ENCODE measurements at regions not wholly inside any gene's neighbourhood (a gene's known extent, or its start where the extent isn't known, plus 50 kb on each side); places are given as distances from the start of the nearest gene placed in this dataset.

DNA sequence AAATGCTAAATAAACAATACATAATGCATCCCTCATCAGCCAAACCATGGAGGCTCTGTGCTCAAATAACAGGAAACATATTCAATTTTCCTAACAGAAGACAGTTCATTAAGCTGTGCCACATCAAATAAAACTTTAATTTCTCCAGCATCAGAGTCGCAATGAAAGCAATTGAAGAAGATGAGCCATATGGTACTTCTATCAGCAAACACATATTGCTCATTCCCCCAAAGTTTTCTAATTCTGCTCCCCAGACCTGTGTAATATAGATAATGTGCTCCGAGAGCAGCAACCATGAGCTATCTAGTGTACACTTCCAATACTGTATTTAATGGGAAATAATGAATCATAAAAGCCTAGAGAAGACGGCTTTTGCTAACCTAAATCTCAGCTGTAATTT, 263.2 kb downstream of the MEIS1 start:
- no TSS peak for BruUV-seq (replicated peaks)
- no peak for TF ChIP-seq SIN3A (IDR thresholded peaks at IDR 0.05; ENCODE audit: borderline replicate concordance, insufficient read depth, low read depth, low read length)
- TF ChIP-seq, protein P1, sequence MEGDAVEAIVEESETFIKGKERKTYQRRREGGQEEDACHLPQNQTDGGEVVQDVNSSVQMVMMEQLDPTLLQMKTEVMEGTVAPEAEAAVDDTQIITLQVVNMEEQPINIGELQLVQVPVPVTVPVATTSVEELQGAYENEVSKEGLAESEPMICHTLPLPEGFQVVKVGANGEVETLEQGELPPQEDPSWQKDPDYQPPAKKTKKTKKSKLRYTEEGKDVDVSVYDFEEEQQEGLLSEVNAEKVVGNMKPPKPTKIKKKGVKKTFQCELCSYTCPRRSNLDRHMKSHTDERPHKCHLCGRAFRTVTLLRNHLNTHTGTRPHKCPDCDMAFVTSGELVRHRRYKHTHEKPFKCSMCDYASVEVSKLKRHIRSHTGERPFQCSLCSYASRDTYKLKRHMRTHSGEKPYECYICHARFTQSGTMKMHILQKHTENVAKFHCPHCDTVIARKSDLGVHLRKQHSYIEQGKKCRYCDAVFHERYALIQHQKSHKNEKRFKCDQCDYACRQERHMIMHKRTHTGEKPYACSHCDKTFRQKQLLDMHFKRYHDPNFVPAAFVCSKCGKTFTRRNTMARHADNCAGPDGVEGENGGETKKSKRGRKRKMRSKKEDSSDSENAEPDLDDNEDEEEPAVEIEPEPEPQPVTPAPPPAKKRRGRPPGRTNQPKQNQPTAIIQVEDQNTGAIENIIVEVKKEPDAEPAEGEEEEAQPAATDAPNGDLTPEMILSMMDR (IDR thresholded peaks at IDR 0.05): no peak
- no peak for TF ChIP-seq TCF7L2 (IDR thresholded peaks at IDR 0.05; ENCODE audit: low read depth, low read length)
- TF ChIP-seq, protein P2, sequence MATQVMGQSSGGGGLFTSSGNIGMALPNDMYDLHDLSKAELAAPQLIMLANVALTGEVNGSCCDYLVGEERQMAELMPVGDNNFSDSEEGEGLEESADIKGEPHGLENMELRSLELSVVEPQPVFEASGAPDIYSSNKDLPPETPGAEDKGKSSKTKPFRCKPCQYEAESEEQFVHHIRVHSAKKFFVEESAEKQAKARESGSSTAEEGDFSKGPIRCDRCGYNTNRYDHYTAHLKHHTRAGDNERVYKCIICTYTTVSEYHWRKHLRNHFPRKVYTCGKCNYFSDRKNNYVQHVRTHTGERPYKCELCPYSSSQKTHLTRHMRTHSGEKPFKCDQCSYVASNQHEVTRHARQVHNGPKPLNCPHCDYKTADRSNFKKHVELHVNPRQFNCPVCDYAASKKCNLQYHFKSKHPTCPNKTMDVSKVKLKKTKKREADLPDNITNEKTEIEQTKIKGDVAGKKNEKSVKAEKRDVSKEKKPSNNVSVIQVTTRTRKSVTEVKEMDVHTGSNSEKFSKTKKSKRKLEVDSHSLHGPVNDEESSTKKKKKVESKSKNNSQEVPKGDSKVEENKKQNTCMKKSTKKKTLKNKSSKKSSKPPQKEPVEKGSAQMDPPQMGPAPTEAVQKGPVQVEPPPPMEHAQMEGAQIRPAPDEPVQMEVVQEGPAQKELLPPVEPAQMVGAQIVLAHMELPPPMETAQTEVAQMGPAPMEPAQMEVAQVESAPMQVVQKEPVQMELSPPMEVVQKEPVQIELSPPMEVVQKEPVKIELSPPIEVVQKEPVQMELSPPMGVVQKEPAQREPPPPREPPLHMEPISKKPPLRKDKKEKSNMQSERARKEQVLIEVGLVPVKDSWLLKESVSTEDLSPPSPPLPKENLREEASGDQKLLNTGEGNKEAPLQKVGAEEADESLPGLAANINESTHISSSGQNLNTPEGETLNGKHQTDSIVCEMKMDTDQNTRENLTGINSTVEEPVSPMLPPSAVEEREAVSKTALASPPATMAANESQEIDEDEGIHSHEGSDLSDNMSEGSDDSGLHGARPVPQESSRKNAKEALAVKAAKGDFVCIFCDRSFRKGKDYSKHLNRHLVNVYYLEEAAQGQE (IDR thresholded peaks at IDR 0.05; ENCODE audit: insufficient read depth in 1 of 2, low read depth in 2 of 2, low read length in 1 of 2): no peak
- TF ChIP-seq POLR2AphosphoS5 (IDR thresholded peaks at IDR 0.05; ENCODE audit: low read depth, low read length): no peak
- Histone ChIP-seq H3K9me3 (ENCODE audit: control insufficient read depth, insufficient read depth, low read depth, low read length) (no peaks in the 10 kb centered on the region), H3K4me1 (ENCODE audit: control insufficient read depth, insufficient read depth, low read length) (no peaks in the 10 kb centered on the region), H3K27me3 (ENCODE audit: control insufficient read depth, insufficient read depth, low read length) (no peaks in the 10 kb centered on the region; the same call in 1 of the 2 replicates), H3K4me3 (ENCODE audit: low read depth in 2 of 2, low read length in 2 of 2) (no peak overlapping the region), H3K27ac (ENCODE audit: low read length) (no peak overlapping the region), H3K36me3 (ENCODE audit: control insufficient read depth, insufficient read depth, low read length) (no peaks in the 10 kb centered on the region)
- no peak for DNase-seq (ENCODE audit: low read depth, low spot score)
- POLR2A ChIA-PET: no interaction called here
- in situ Hi-C loops (cut with HindIII; ENCODE audit: low pct_unique_long_range_greater_than_20kb, low sequenced_read_pairs) (no loop called here), intact Hi-C loops (cut with micrococcal nuclease; ENCODE audit: unreplicated experiment) (no loop called here)
- CTCF ChIA-PET: interaction anchor here (0.6 kb wide), 1 partner anchor 48 kb away, joined by 3 read pairs; no protein-coding TSS in a partner anchor
- ATAC-seq: no peak

DNA sequence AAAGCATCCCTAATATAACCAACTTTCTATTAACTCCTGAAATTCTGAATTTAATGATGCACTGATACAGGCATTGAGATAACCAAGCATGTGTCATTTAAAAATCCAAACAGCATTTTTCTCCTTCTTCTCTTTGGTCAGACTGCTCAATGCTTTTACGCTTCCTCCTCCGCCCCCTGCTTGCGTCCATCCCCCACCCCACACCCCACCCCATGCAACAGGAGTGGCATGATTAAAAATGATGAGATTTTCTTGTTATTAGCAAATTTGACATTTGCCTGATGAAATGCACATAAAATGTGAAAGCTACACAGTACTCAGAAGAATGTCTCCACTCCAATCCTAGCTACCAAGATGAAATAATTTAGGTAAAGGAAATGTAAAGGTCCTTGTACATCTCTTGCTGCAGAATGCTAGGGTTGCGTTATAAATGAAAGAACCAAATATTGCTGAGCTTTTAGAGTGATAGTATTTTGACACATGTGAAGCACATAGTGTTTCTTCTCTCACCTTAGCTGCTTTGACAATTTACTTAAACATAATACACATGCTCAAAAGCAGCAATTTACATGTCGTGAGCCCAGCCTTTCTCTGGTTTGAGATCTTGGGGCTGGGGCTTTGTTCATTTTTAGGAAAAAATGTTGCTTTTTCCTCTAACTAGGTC, 263.8 kb downstream of the MEIS1 start:
- no peaks in the 10 kb centered on the region; the same call in 1 of the 2 replicates for H3K27me3 ChIP-seq (ENCODE audit: control insufficient read depth, insufficient read depth, low read length)
- no peak overlapping the region for H3K4me3 ChIP-seq (ENCODE audit: low read depth in 2 of 2, low read length in 2 of 2)
- no peaks in the 10 kb centered on the region for H3K36me3 ChIP-seq (ENCODE audit: control insufficient read depth, insufficient read depth, low read length)
- ATAC-seq: no peak
- H3K27ac ChIP-seq (ENCODE audit: low read length): no peak overlapping the region
- in situ Hi-C loops (cut with HindIII; ENCODE audit: low pct_unique_long_range_greater_than_20kb, low sequenced_read_pairs) (no loop called here), intact Hi-C loops (cut with micrococcal nuclease; ENCODE audit: unreplicated experiment) (no loop called here)
- TF ChIP-seq, protein P1 (IDR thresholded peaks at IDR 0.05): no peak
- no peak for TF ChIP-seq TCF7L2 (IDR thresholded peaks at IDR 0.05; ENCODE audit: low read depth, low read length)
- TF ChIP-seq SIN3A (IDR thresholded peaks at IDR 0.05; ENCODE audit: borderline replicate concordance, insufficient read depth, low read depth, low read length): no peak
- no peak for TF ChIP-seq POLR2AphosphoS5 (IDR thresholded peaks at IDR 0.05; ENCODE audit: low read depth, low read length)
- TF ChIP-seq, protein P2 (IDR thresholded peaks at IDR 0.05; ENCODE audit: insufficient read depth in 1 of 2, low read depth in 2 of 2, low read length in 1 of 2): no peak
- H3K4me1 ChIP-seq (ENCODE audit: control insufficient read depth, insufficient read depth, low read length): no peaks in the 10 kb centered on the region
- ChIA-PET POLR2A (no interaction called here), CTCF (interaction anchor here (0.6 kb wide), 1 partner anchor 47 kb away, joined by 3 read pairs; no protein-coding TSS in a partner anchor)
- BruUV-seq (replicated peaks): no TSS peak
- H3K9me3 ChIP-seq (ENCODE audit: control insufficient read depth, insufficient read depth, low read depth, low read length): no peaks in the 10 kb centered on the region
- DNase-seq (ENCODE audit: low read depth, low spot score): no peak
